GM18507 (cell line): ENCODE measurements at regions not wholly inside any gene's neighbourhood (a gene's known extent, or its start where the extent isn't known, plus 50 kb on each side); places are given as distances from the start of the nearest gene placed in this dataset.
"Not testable (repeated sequence)": the region's sequence is repeated elsewhere in the genome, so short reads cannot be mapped to it uniquely, and the experiment has no call there.

Experiments
- DNase-seq: peaks from one replicate; pipeline ENCODE4 v3.0.0; 2011; ENCODE audit warnings: low read depth; ENCODE audit not compliant: insufficient read length; ENCODE audit errors: extremely low spot score
- FAIRE-seq: peaks from 2 replicates; lab custom pipeline; 2011; peaks lifted over from hg19 to GRCh38; lab: Jason Lieb, UNC

- FAIRE-seq: no peak
These were observed 58.7 kb upstream of the BBX start for GRCh38 chr3:107464037-107464436.

GRCh38 chr3:107465064-107465631 lies 57.6 kb upstream of the BBX start:
- FAIRE-seq: no peak
- DNase-seq: no peak

More at GRCh38 chr3:107464037-107464436, 58.7 kb upstream of the BBX start:
- DNase-seq: no peak

GRCh38 chr3:107468782-107469181 lies 54.0 kb upstream of the BBX start:
- DNase-seq (no peak), FAIRE-seq (no peak)

- not testable (repeated sequence) for FAIRE-seq, DNase-seq
These were observed 52.3 kb upstream of the BBX start for GRCh38 chr3:107470496-107470895.
